Astrocyte of the cerebellum (primary cell): ENCODE measurements at regions not wholly inside any gene's neighbourhood (a gene's known extent, or its start where the extent isn't known, plus 50 kb on each side); places are given as distances from the start of the nearest gene placed in this dataset.

Source experiments
- DNase-seq: peaks from one replicate; pipeline ENCODE4 v3.0.0-alpha.2; 2011; ENCODE audit warnings: low read depth
- H3K4me3 ChIP-seq: 2 replicates; pipeline ENCODE4 v1.5.1; 2011; ENCODE audit warnings: mild to moderate bottlenecking, low read depth, low read length, moderate library complexity
- in situ Hi-C: cut with HindIII; loops from 2 replicates; pipeline ENCODE4 v1.10.0; 2017; ENCODE audit warnings: low sequenced_read_pairs
- TF ChIP-seq, protein P1 (sequence below): IDR thresholded peaks from 2 replicates; pipeline ENCODE4 v1.5.1; 2012; ENCODE audit warnings: low read length, low read depth, moderate library complexity, mild to moderate bottlenecking; ENCODE audit errors: missing control alignments

DNA sequence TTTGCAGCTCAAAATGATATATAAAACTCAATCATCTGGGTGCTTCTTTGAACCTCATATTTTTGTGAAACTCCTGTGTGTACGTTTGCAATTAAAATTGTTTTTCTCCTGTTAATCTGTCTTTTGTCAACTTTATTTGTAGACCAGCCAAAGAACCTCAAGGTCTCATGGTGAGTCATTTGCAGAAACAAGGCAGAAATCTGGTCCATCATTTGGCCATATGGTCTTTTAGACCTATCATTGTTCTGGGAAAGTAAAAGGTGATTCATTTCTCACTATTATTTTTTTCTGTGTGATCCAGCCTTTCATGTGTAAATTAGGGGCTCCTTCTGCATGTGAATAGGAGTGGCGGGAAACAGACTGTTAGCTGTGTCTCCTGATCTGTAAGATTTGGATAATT is 399.1 kb upstream of the DDI1 start:
- no peak overlapping the region for H3K4me3 ChIP-seq
- TF ChIP-seq, protein P1, sequence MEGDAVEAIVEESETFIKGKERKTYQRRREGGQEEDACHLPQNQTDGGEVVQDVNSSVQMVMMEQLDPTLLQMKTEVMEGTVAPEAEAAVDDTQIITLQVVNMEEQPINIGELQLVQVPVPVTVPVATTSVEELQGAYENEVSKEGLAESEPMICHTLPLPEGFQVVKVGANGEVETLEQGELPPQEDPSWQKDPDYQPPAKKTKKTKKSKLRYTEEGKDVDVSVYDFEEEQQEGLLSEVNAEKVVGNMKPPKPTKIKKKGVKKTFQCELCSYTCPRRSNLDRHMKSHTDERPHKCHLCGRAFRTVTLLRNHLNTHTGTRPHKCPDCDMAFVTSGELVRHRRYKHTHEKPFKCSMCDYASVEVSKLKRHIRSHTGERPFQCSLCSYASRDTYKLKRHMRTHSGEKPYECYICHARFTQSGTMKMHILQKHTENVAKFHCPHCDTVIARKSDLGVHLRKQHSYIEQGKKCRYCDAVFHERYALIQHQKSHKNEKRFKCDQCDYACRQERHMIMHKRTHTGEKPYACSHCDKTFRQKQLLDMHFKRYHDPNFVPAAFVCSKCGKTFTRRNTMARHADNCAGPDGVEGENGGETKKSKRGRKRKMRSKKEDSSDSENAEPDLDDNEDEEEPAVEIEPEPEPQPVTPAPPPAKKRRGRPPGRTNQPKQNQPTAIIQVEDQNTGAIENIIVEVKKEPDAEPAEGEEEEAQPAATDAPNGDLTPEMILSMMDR: no peak
- in situ Hi-C loops: no loop called here
- DNase-seq: no peak

GRCh38 chr11:103637831-103638230 is 398.6 kb upstream of the DDI1 start:
- no peak for DNase-seq
- no peak overlapping the region for H3K4me3 ChIP-seq
- in situ Hi-C loops: no loop called here
- TF ChIP-seq, protein P1: no peak

- no peak overlapping the region for H3K4me3 ChIP-seq
- DNase-seq: no peak
- TF ChIP-seq, protein P1: no peak
- in situ Hi-C loops: no loop called here
Observed at GRCh38 chr11:103644676-103645075, 391.8 kb upstream of the DDI1 start.

GRCh38 chr11:103648054-103648453 is 388.4 kb upstream of the DDI1 start:
- DNase-seq: no peak
- in situ Hi-C loops: no loop called here
- TF ChIP-seq, protein P1: no peak
- H3K4me3 ChIP-seq: no peak overlapping the region

GRCh38 chr11:103648670-103649400 is 387.6 kb upstream of the DDI1 start:
- TF ChIP-seq, protein P1: no peak
- no peak overlapping the region for H3K4me3 ChIP-seq
- in situ Hi-C loops: no loop called here
- DNase-seq: no peak

GRCh38 chr11:103649401-103649895 is 387.0 kb upstream of the DDI1 start:
- H3K4me3 ChIP-seq: no peak overlapping the region
- in situ Hi-C loops: no loop called here
- DNase-seq: no peak
- TF ChIP-seq, protein P1: no peak
